SK-N-MC (cell line): ENCODE measurements at regions not wholly inside any gene's neighbourhood (a gene's known extent, or its start where the extent isn't known, plus 50 kb on each side); places are given as distances from the start of the nearest gene placed in this dataset.

ENCODE experiments used
- EZH2 ChIP-seq: fragments of 200-600 bp; sonication (generic); IDR thresholded peaks from one replicate; pipeline ENCODE4 v1.6.1; 2017; ENCODE audit warnings: antibody characterized with exemption
- POLR2AphosphoS5 ChIP-seq: IDR thresholded peaks from 2 replicates; pipeline ENCODE4 v1.6.1; 2012; ENCODE audit warnings: mild to moderate bottlenecking, low read depth, low read length, borderline replicate concordance

- TF ChIP-seq EZH2: no peak
- TF ChIP-seq POLR2AphosphoS5: no peak
Observed at GRCh38 chr17:77540975-77541374, 400.2 kb downstream of the SEC14L1 start.
